ENCODE measurements at regions not wholly inside any gene's neighbourhood (a gene's known extent, or its start where the extent isn't known, plus 50 kb on each side); places are given as distances from the start of the nearest gene placed in this dataset.

- no peak for TF ChIP-seq CTCF (IDR thresholded peaks at IDR 0.05; ENCODE audit: low read depth, low read length)
- Histone ChIP-seq H3K27me3 (ENCODE audit: insufficient read depth, low read depth, severe bottlenecking) (no peaks in the 10 kb centered on the region), H3K4me3 (ENCODE audit: low read depth, low read length) (no peak overlapping the region), H3K27ac (no peak overlapping the region), H3K36me3 (no peaks in the 10 kb centered on the region; the same call in 1 of the 2 replicates), H3K9me3 (ENCODE audit: severe bottlenecking) (no peaks in the 10 kb centered on the region)
- DNase-seq, result no peak
Observed at GRCh38 chrX:7285765-7286164, 137.8 kb upstream of the PUDP start.

GRCh38 chrX:7283741-7284140, 135.8 kb upstream of the PUDP start:
- H3K4me3 ChIP-seq (ENCODE audit: low read depth, low read length), result no peak overlapping the region
- DNase-seq, result peak; percentile 30
- peak overlapping the region; percentile 38; the same call in 1 of the 2 replicates for H3K27ac ChIP-seq
- H3K36me3 ChIP-seq, result no peaks in the 10 kb centered on the region; the same call in 1 of the 2 replicates
- no peaks in the 10 kb centered on the region for H3K9me3 ChIP-seq (ENCODE audit: severe bottlenecking)
- H3K27me3 ChIP-seq (ENCODE audit: insufficient read depth, low read depth, severe bottlenecking), result no peaks in the 10 kb centered on the region
- no peak for TF ChIP-seq CTCF (IDR thresholded peaks at IDR 0.05; ENCODE audit: low read depth, low read length)

- no peak for TF ChIP-seq CTCF (IDR thresholded peaks at IDR 0.05; ENCODE audit: low read depth, low read length)
Observed at GRCh38 chrX:7280520-7280919, 132.6 kb upstream of the PUDP start.

GRCh38 chrX:7272346-7272745, 124.4 kb upstream of the PUDP start:
- Histone ChIP-seq H3K27me3 (ENCODE audit: insufficient read depth, low read depth, severe bottlenecking) (no peaks in the 10 kb centered on the region), H3K27ac (no peak overlapping the region), H3K4me3 (ENCODE audit: low read depth, low read length) (no peak overlapping the region), H3K36me3 (no peaks in the 10 kb centered on the region), H3K9me3 (ENCODE audit: severe bottlenecking) (no peaks in the 10 kb centered on the region)
- no peak for TF ChIP-seq CTCF (IDR thresholded peaks at IDR 0.05; ENCODE audit: low read depth, low read length)
- no peak for DNase-seq

More at GRCh38 chrX:7280520-7280919, 132.6 kb upstream of the PUDP start:
- Histone ChIP-seq H3K4me3 (ENCODE audit: low read depth, low read length) (no peak overlapping the region), H3K27ac (no peak overlapping the region), H3K36me3 (no peaks in the 10 kb centered on the region; the same call in 1 of the 2 replicates), H3K27me3 (ENCODE audit: insufficient read depth, low read depth, severe bottlenecking) (no peaks in the 10 kb centered on the region), H3K9me3 (ENCODE audit: severe bottlenecking) (no peaks in the 10 kb centered on the region)
- DNase-seq, result no peak

- no peaks in the 10 kb centered on the region for H3K36me3 ChIP-seq
- no peak overlapping the region for H3K27ac ChIP-seq
- no peak overlapping the region for H3K4me3 ChIP-seq (ENCODE audit: low read depth, low read length)
- H3K27me3 ChIP-seq (ENCODE audit: insufficient read depth, low read depth, severe bottlenecking), result no peaks in the 10 kb centered on the region
- TF ChIP-seq CTCF (IDR thresholded peaks at IDR 0.05; ENCODE audit: low read depth, low read length), result no peak
- H3K9me3 ChIP-seq (ENCODE audit: severe bottlenecking), result peaks cover 4% of the 10 kb centered on the region
- DNase-seq, result no peak
Observed at GRCh38 chrX:7270933-7271332, 123.0 kb upstream of the PUDP start.

- no peak overlapping the region for H3K4me3 ChIP-seq (ENCODE audit: low read depth, low read length)
- no peak for TF ChIP-seq CTCF (IDR thresholded peaks at IDR 0.05; ENCODE audit: low read depth, low read length)
- no peaks in the 10 kb centered on the region for H3K27me3 ChIP-seq (ENCODE audit: insufficient read depth, low read depth, severe bottlenecking)
- no peaks in the 10 kb centered on the region for H3K36me3 ChIP-seq
- H3K27ac ChIP-seq, result no peak overlapping the region
- no peak for DNase-seq
- H3K9me3 ChIP-seq (ENCODE audit: severe bottlenecking), result peaks cover 4% of the 10 kb centered on the region
Observed at GRCh38 chrX:7269991-7270390, 122.0 kb upstream of the PUDP start.

All from WERI-Rb-1 (cell line).